GM19328 (cell line): ENCODE measurements at regions not wholly inside any gene's neighbourhood (a gene's known extent, or its start where the extent isn't known, plus 50 kb on each side); places are given as distances from the start of the nearest gene placed in this dataset.
A peak's percentile ranks its signal among the peaks of the same experiment; 100 is the strongest.

Source experiments
- ATAC-seq: cut with Tn5 transposase; IDR thresholded peaks from one replicate; pipeline ENCODE4 v1.9.1; 2021; ENCODE audit warnings: mild to moderate bottlenecking, moderate library complexity; ENCODE audit not compliant: unreplicated experiment

DNA sequence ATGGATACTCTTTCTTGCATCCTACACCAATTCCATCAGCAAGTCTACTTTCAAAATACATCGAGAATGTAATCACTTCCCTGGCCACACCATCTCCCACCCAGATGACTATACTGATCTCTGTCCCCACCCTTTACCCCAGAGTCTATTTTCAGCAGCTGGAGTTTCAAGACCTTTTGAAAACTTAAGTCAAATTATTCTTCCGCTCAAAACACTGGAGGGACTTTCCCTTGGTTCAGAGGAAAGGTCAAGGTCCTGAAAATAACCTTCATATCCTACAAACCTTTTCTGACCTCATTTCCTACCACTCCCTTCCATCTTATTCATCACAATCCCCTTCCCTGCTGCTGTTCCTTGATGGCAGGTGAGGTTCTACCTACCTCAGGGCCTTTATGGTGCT is 58.8 kb upstream of the LYPD6 start:
- ATAC-seq: peak; percentile 77

DNA sequence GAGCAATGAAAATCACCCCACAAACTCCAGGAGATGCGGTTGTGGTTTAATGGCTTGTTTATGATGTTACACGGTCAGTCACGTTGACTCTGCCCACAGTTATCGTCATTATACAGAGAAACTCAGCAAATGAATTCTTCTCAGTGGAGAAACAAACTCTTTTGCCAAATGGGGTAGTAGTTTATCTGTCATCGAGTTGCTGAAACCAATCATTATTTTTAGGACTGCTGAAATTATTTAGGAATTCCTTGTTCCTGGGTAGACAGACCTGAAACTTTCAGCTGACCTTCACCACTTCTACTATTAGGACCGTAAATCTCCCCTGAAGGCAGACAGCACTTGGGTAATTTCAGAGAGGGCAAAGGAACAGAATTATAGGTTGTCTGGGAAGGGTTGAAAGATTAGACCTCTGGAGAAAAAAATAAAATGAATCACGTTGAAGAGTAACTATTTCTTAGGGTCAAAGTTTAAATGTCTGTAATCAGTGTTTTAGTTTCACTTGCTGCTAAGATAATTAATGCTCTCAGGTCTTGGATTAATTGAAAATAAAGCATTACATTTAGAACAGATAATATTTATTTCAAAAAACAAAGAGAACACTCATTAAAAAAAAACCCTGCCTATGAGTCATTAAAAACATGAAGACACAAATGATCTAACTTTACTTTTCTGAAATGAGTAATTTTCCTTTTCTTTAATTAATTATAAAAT is 52.1 kb upstream of the LYPD6 start:
- ATAC-seq: no peak

DNA sequence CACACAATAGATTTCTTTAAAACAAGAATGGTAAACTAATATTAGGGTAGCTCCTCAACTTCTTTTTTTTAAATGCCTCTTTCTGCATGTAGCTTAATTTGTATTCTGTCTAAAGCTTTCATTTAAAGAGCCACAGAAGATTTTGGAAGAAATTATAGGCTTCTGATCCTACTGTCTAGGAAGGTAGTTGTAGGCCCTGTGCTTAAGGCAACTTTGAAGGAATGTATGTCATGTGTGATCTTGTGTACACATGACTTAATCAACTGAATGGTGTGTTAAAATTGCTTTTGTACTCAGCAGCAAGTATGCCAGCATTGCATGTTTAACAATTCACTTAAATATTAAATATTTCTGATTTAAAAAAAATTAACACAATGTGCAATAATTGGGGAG is 51.5 kb upstream of the LYPD6 start:
- no peak for ATAC-seq
